HG03097 (cell line): ENCODE measurements at regions not wholly inside any gene's neighbourhood (a gene's known extent, or its start where the extent isn't known, plus 50 kb on each side); places are given as distances from the start of the nearest gene placed in this dataset.

Source experiments
- ATAC-seq: cut with Tn5 transposase; IDR thresholded peaks from one replicate; pipeline ENCODE4 v1.9.1; 2021; ENCODE audit not compliant: unreplicated experiment, low FRiP score

GRCh38 chr11:88405853-88406252 is 68.3 kb upstream of the CTSC start:
- ATAC-seq = no peak

GRCh38 chr11:88404932-88405710 is 67.6 kb upstream of the CTSC start:
- ATAC-seq = no peak

GRCh38 chr11:88404391-88404790 is 66.9 kb upstream of the CTSC start:
- no peak for ATAC-seq

- ATAC-seq = no peak
These were observed 65.2 kb upstream of the CTSC start for GRCh38 chr11:88402784-88403183.

- no peak for ATAC-seq
These were observed 64.7 kb upstream of the CTSC start for GRCh38 chr11:88402192-88402715.

- ATAC-seq = no peak
These were observed 61.4 kb upstream of the CTSC start for GRCh38 chr11:88398791-88399570.

GRCh38 chr11:88398372-88398771 is 60.8 kb upstream of the CTSC start:
- ATAC-seq = no peak

GRCh38 chr11:88390254-88390653 is 52.7 kb upstream of the CTSC start:
- ATAC-seq = no peak

- ATAC-seq = no peak
These were observed 50.4 kb upstream of the CTSC start for GRCh38 chr11:88387957-88388356.
